Endodermal cell (in vitro differentiated cells): ENCODE measurements at regions not wholly inside any gene's neighbourhood (a gene's known extent, or its start where the extent isn't known, plus 50 kb on each side); places are given as distances from the start of the nearest gene placed in this dataset.

Source experiments
- DNase-seq: peaks from one replicate; pipeline ENCODE4 v3.0.0-alpha.2; 2017
- H3K27ac ChIP-seq: 2 replicates; pipeline ENCODE4 v1.5.1; 2013; ENCODE audit warnings: mild to moderate bottlenecking, low read depth, low read length, moderate library complexity
- H3K27me3 ChIP-seq: 2 replicates; pipeline ENCODE4 v1.6.1; 2013; ENCODE audit warnings: mild to moderate bottlenecking, low read length, moderate library complexity; ENCODE audit not compliant: insufficient read depth, control insufficient read depth, poor library complexity, severe bottlenecking
- H3K36me3 ChIP-seq: 2 replicates; pipeline ENCODE4 v1.7.0; 2013; ENCODE audit warnings: mild to moderate bottlenecking, low read length, moderate library complexity; ENCODE audit not compliant: control insufficient read depth, insufficient read depth
- H3K4me1 ChIP-seq: one replicate; pipeline ENCODE4 v1.7.0; 2013; ENCODE audit warnings: low read length; ENCODE audit not compliant: control insufficient read depth, insufficient read depth
- H3K4me3 ChIP-seq: 2 replicates; pipeline ENCODE4 v1.5.1; 2013; ENCODE audit warnings: mild to moderate bottlenecking, low read length, moderate library complexity
- H3K9ac ChIP-seq: 2 replicates; pipeline ENCODE4 v1.6.1; 2013; ENCODE audit warnings: mild to moderate bottlenecking, low read length, moderate library complexity; ENCODE audit not compliant: poor library complexity, severe bottlenecking; ENCODE audit errors: extremely low read depth
- H3K9me3 ChIP-seq: 2 replicates; pipeline ENCODE4 v1.6.1; 2013; ENCODE audit warnings: mild to moderate bottlenecking, low read length, moderate library complexity; ENCODE audit not compliant: control insufficient read depth
- H3K27ac Mint-ChIP-seq: 2 replicates; pipeline ENCODE4 v1.8.0; 2020; ENCODE audit warnings: mixed read lengths
- H3K27me3 Mint-ChIP-seq: 2 replicates; pipeline ENCODE4 v1.8.0; 2021; ENCODE audit warnings: mild to moderate bottlenecking, mixed read lengths; ENCODE audit not compliant: insufficient read depth
- H3K36me3 Mint-ChIP-seq: 2 replicates; pipeline ENCODE4 v1.8.0; 2020; ENCODE audit warnings: low read depth, mixed read lengths
- H3K4me1 Mint-ChIP-seq: 2 replicates; pipeline ENCODE4 v1.8.0; 2020; ENCODE audit warnings: mixed read lengths
- H3K4me3 Mint-ChIP-seq: 2 replicates; pipeline ENCODE4 v1.8.0; 2020; ENCODE audit warnings: mild to moderate bottlenecking, moderate library complexity, mixed read lengths
- H3K9me3 Mint-ChIP-seq: 2 replicates; pipeline ENCODE4 v1.8.0; 2020; ENCODE audit warnings: mild to moderate bottlenecking, mixed read lengths
- CTCF ChIP-seq: fragments of 200-600 bp; sonication (generic); conservative IDR thresholded peaks from 2 replicates; pipeline ENCODE4 v1.5.0; 2021; ENCODE audit warnings: antibody characterized with exemption, mild to moderate bottlenecking
- WGBS, 2 experiments: methylation state at CpG; one replicate each; pipeline versions ENCODE4 v1.1.5 to v1.1.7; 2013; ENCODE audit warnings: missing lambda C conversion rate in 2 of 2, mixed read lengths in 1 of 2; ENCODE audit not compliant: insufficient coverage in 1 of 2, insufficient read length in 1 of 2; 5-methylcytosine and 5-hydroxymethylcytosine counted together

DNA sequence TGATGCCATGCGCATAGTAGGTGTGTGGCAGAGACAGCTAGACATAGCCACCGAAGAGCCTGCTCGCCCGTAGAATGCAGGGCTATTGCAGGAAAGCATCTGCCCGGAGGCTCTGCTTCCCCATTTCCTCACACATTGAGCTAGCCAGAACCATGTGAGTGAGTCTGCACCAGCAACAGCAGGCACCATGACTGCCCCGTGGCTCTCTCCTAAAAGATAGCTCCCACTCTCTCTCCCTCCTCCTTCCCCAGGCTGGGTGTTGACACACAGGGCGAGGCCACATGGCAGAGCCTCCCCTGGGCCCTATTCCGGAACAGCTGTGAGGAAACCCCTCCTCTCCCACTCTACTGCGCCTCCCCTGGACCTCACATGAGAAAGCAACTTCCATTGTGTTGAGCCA, 52.3 kb upstream of the ATP12A start:
- H3K9me3 Mint-ChIP-seq, result no peaks in the 10 kb centered on the region
- no peak overlapping the region for H3K4me3 ChIP-seq
- H3K27me3 ChIP-seq, result no peaks in the 10 kb centered on the region
- H3K36me3 Mint-ChIP-seq, result no peaks in the 10 kb centered on the region
- no peak overlapping the region for H3K27ac ChIP-seq
- no peaks in the 10 kb centered on the region for H3K4me1 ChIP-seq
- no peak overlapping the region for H3K4me3 Mint-ChIP-seq
- DNase-seq, result no peak
- H3K27me3 Mint-ChIP-seq, result peaks cover 2% of the 10 kb centered on the region
- H3K4me1 Mint-ChIP-seq, result peaks cover 2% of the 10 kb centered on the region
- H3K9me3 ChIP-seq, result no peaks in the 10 kb centered on the region
- TF ChIP-seq CTCF, result peak; percentile 26
- no peak overlapping the region for H3K9ac ChIP-seq
- 81 to 83% methylated on average over 6 to 9 of the region's 9 CpGs for WGBS, 2 experiments
- no peaks in the 10 kb centered on the region for H3K36me3 ChIP-seq
- H3K27ac Mint-ChIP-seq, result no peak overlapping the region

- no peaks in the 10 kb centered on the region for H3K36me3 Mint-ChIP-seq
- H3K9me3 ChIP-seq, result no peaks in the 10 kb centered on the region
- WGBS, 2 experiments, result 80 to 100% methylated on average over 2 of the region's 2 CpGs
- DNase-seq, result peak; percentile 2
- no peak for TF ChIP-seq CTCF
- no peak overlapping the region for H3K27ac ChIP-seq
- no peaks in the 10 kb centered on the region for H3K36me3 ChIP-seq
- H3K27me3 Mint-ChIP-seq, result peaks cover 2% of the 10 kb centered on the region
- no peak overlapping the region for H3K4me3 ChIP-seq
- H3K4me1 ChIP-seq, result no peaks in the 10 kb centered on the region
- H3K4me3 Mint-ChIP-seq, result no peak overlapping the region
- H3K9me3 Mint-ChIP-seq, result no peaks in the 10 kb centered on the region
- H3K4me1 Mint-ChIP-seq, result peaks cover 2% of the 10 kb centered on the region
- H3K27ac Mint-ChIP-seq, result no peak overlapping the region
- no peak overlapping the region for H3K9ac ChIP-seq
- no peaks in the 10 kb centered on the region for H3K27me3 ChIP-seq
Observed at GRCh38 chr13:24629320-24629719, 50.9 kb upstream of the ATP12A start.

DNA sequence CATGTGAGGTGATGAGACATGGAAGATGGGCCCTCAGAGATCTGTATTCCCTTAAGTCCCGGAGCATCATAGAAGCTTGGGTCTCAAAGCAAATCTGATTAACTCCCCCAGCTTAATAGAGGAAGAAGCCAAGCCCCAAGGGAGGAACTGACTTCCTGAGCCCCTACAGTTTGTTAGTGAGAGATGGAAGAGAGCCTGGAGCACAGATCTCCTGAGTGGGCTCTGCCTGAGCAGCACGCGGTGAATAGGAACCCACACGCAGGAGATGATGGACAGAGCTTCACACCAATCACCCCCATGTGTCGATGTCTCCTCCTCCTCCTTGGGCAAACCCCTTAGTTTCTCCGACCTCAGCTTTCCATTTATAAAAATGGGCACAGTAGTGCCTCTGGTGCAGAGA, 50.1 kb upstream of the ATP12A start:
- 94 to 100% methylated on average over 1 to 6 of the region's 6 CpGs for WGBS, 2 experiments
- TF ChIP-seq CTCF, result no peak
- H3K27ac Mint-ChIP-seq, result no peak overlapping the region
- Histone ChIP-seq H3K9ac (no peak overlapping the region), H3K4me3 (no peak overlapping the region), H3K27me3 (no peaks in the 10 kb centered on the region), H3K9me3 (no peaks in the 10 kb centered on the region), H3K27ac (no peak overlapping the region), H3K4me1 (no peaks in the 10 kb centered on the region), H3K36me3 (no peaks in the 10 kb centered on the region)
- H3K4me3 Mint-ChIP-seq, result no peak overlapping the region
- H3K9me3 Mint-ChIP-seq, result no peaks in the 10 kb centered on the region
- no peaks in the 10 kb centered on the region for H3K36me3 Mint-ChIP-seq
- H3K4me1 Mint-ChIP-seq, result peaks cover 2% of the 10 kb centered on the region
- peaks cover 2% of the 10 kb centered on the region for H3K27me3 Mint-ChIP-seq
- DNase-seq, result peak; percentile 35
